ENCODE measurements at regions not wholly inside any gene's neighbourhood (a gene's known extent, or its start where the extent isn't known, plus 50 kb on each side); places are given as distances from the start of the nearest gene placed in this dataset.
A peak's percentile ranks its signal among the peaks of the same experiment; 100 is the strongest.

- Histone ChIP-seq H3K4me3 (no peak overlapping the region), H3K27ac (ENCODE audit: low read depth in 1 of 2, low read length in 1 of 2) (no peak overlapping the region), H3K36me3 (ENCODE audit: control insufficient read depth in 4 of 4, insufficient read depth in 4 of 4, low read length in 4 of 4) (no peaks in the 10 kb centered on the region), H3K27me3 (ENCODE audit: control insufficient read depth in 3 of 3, insufficient read depth in 3 of 3, low read length in 2 of 3) (no peaks in the 10 kb centered on the region), H3K9ac (ENCODE audit: insufficient read depth in 1 of 2, low read length in 2 of 2) (no peak overlapping the region), H3K4me1 (ENCODE audit: control insufficient read depth in 5 of 5, insufficient read depth in 5 of 5, low read length in 5 of 5) (no peaks in the 10 kb centered on the region), H3K9me3 (ENCODE audit: control insufficient read depth in 4 of 4, insufficient read depth in 3 of 4, low read length in 3 of 4) (no peaks in the 10 kb centered on the region)
- DNase-seq (no peak), ATAC-seq (ENCODE audit: insufficient read depth, low FRiP score) (no peak)
- 50 to 63% methylated on average over 1 of the region's 1 CpG for WGBS, 2 donors
- TF ChIP-seq CTCF (IDR thresholded peaks at IDR 0.05; ENCODE audit: control extremely low read depth, extremely low read depth), result no peak
Measured at GRCh38 chr3:96449346-96449745, 365.0 kb upstream of the EPHA6 start.

- TF ChIP-seq CTCF (IDR thresholded peaks at IDR 0.05; ENCODE audit: control extremely low read depth, extremely low read depth), result no peak
- no peaks in the 10 kb centered on the region for H3K36me3 ChIP-seq (ENCODE audit: control insufficient read depth in 4 of 4, insufficient read depth in 4 of 4, low read length in 4 of 4)
- WGBS, 2 donors, result 41 to 54% methylated on average over 4 of the region's 4 CpGs
- no peak overlapping the region for H3K4me3 ChIP-seq
- DNase-seq, result peak; percentile 14 to 26 (median 22)
- no peak overlapping the region for H3K27ac ChIP-seq (ENCODE audit: low read depth in 1 of 2, low read length in 1 of 2)
- no peak overlapping the region for H3K9ac ChIP-seq (ENCODE audit: insufficient read depth in 1 of 2, low read length in 2 of 2)
- H3K4me1 ChIP-seq (ENCODE audit: control insufficient read depth in 5 of 5, insufficient read depth in 5 of 5, low read length in 5 of 5), result no peaks in the 10 kb centered on the region
- H3K27me3 ChIP-seq (ENCODE audit: control insufficient read depth in 3 of 3, insufficient read depth in 3 of 3, low read length in 2 of 3), result no peaks in the 10 kb centered on the region
- no peaks in the 10 kb centered on the region for H3K9me3 ChIP-seq (ENCODE audit: control insufficient read depth in 4 of 4, insufficient read depth in 3 of 4, low read length in 3 of 4)
- ATAC-seq (ENCODE audit: insufficient read depth, low FRiP score), result no peak
Measured at GRCh38 chr3:96449803-96450202, 364.6 kb upstream of the EPHA6 start.

GRCh38 chr3:96450699-96451098 is 363.7 kb upstream of the EPHA6 start:
- no peaks in the 10 kb centered on the region for H3K4me1 ChIP-seq (ENCODE audit: control insufficient read depth in 5 of 5, insufficient read depth in 5 of 5, low read length in 5 of 5)
- H3K9ac ChIP-seq (ENCODE audit: insufficient read depth in 1 of 2, low read length in 2 of 2), result no peak overlapping the region
- DNase-seq, result no peak
- H3K4me3 ChIP-seq, result no peak overlapping the region
- no peaks in the 10 kb centered on the region for H3K36me3 ChIP-seq (ENCODE audit: control insufficient read depth in 4 of 4, insufficient read depth in 4 of 4, low read length in 4 of 4)
- no peak for TF ChIP-seq CTCF (IDR thresholded peaks at IDR 0.05; ENCODE audit: control extremely low read depth, extremely low read depth)
- H3K27ac ChIP-seq (ENCODE audit: low read depth in 1 of 2, low read length in 1 of 2), result no peak overlapping the region
- H3K9me3 ChIP-seq (ENCODE audit: control insufficient read depth in 4 of 4, insufficient read depth in 3 of 4, low read length in 3 of 4), result no peaks in the 10 kb centered on the region
- H3K27me3 ChIP-seq (ENCODE audit: control insufficient read depth in 3 of 3, insufficient read depth in 3 of 3, low read length in 2 of 3), result no peaks in the 10 kb centered on the region
- ATAC-seq (ENCODE audit: insufficient read depth, low FRiP score), result no peak
- WGBS, 2 donors, result 78 to 82% methylated on average over 2 of the region's 2 CpGs

GRCh38 chr3:96465521-96465920 is 348.9 kb upstream of the EPHA6 start:
- no peak overlapping the region for H3K9ac ChIP-seq (ENCODE audit: insufficient read depth in 1 of 2, low read length in 2 of 2)
- no peaks in the 10 kb centered on the region for H3K27me3 ChIP-seq (ENCODE audit: control insufficient read depth in 3 of 3, insufficient read depth in 3 of 3, low read length in 2 of 3)
- H3K27ac ChIP-seq (ENCODE audit: low read depth in 1 of 2, low read length in 1 of 2), result no peak overlapping the region
- no peaks in the 10 kb centered on the region for H3K36me3 ChIP-seq (ENCODE audit: control insufficient read depth in 4 of 4, insufficient read depth in 4 of 4, low read length in 4 of 4)
- peaks cover 0 to 4% (median 0%) of the 10 kb centered on the region in 4 donors for H3K9me3 ChIP-seq (ENCODE audit: control insufficient read depth in 4 of 4, insufficient read depth in 3 of 4, low read length in 3 of 4)
- H3K4me3 ChIP-seq, result no peak overlapping the region
- H3K4me1 ChIP-seq (ENCODE audit: control insufficient read depth in 5 of 5, insufficient read depth in 5 of 5, low read length in 5 of 5), result no peaks in the 10 kb centered on the region
- ATAC-seq (ENCODE audit: insufficient read depth, low FRiP score) (no peak), DNase-seq (no peak)
- TF ChIP-seq CTCF (IDR thresholded peaks at IDR 0.05; ENCODE audit: control extremely low read depth, extremely low read depth), result no peak
- 77 to 78% methylated on average over 2 of the region's 2 CpGs for WGBS, 2 donors

Measured in lung (tissue), 11 donors.